Smooth muscle cell (in vitro differentiated cells): ENCODE measurements at regions not wholly inside any gene's neighbourhood (a gene's known extent, or its start where the extent isn't known, plus 50 kb on each side); places are given as distances from the start of the nearest gene placed in this dataset.

Source experiments
- DNase-seq: peaks from one replicate; lab custom pipeline; 2025; ENCODE audit not compliant: unreplicated experiment; lab: John Stamatoyannopoulos, UW
- H2AFZ ChIP-seq: fragments of 200-600 bp; sonication (generic); 2 replicates; pipeline ENCODE4 v1.6.0; 2016; ENCODE audit warnings: antibody characterized with exemption, low read depth, mild to moderate bottlenecking
- H3F3A ChIP-seq: fragments of 200-600 bp; sonication (generic); 2 replicates; pipeline ENCODE4 v1.6.0; 2017; ENCODE audit warnings: antibody characterized with exemption, low read depth
- H3K27ac ChIP-seq: fragments of 200-600 bp; sonication (generic); 2 replicates; pipeline ENCODE4 v1.5.1; 2016; ENCODE audit warnings: low read depth, mild to moderate bottlenecking
- H3K27me3 ChIP-seq: fragments of 200-600 bp; sonication (generic); 2 replicates; pipeline ENCODE4 v1.6.1; 2016; ENCODE audit warnings: low read depth, mild to moderate bottlenecking
- H3K36me3 ChIP-seq: fragments of 200-600 bp; sonication (generic); 2 replicates; pipeline ENCODE4 v1.5.1; 2016; ENCODE audit warnings: low read depth
- H3K4me1 ChIP-seq: fragments of 200-600 bp; sonication (generic); 2 replicates; pipeline ENCODE4 v1.5.1; 2016; ENCODE audit warnings: low read depth
- H3K4me2 ChIP-seq: fragments of 200-600 bp; sonication (generic); 2 replicates; pipeline ENCODE4 v1.6.0; 2016; ENCODE audit warnings: mild to moderate bottlenecking
- H3K4me3 ChIP-seq: fragments of 200-600 bp; sonication (generic); 2 replicates; pipeline ENCODE4 v1.5.1; 2016; ENCODE audit warnings: mild to moderate bottlenecking
- H3K79me2 ChIP-seq: fragments of 200-600 bp; sonication (generic); 2 replicates; pipeline ENCODE4 v1.6.0; 2016; ENCODE audit warnings: low read depth, mild to moderate bottlenecking
- H3K9ac ChIP-seq: fragments of 200-600 bp; sonication (generic); 2 replicates; pipeline ENCODE4 v1.6.0; 2016; ENCODE audit warnings: low read depth
- H3K9me3 ChIP-seq: fragments of 200-600 bp; sonication (generic); replicated peaks from 2 replicates; pipeline ENCODE4 v1.5.1; 2016; ENCODE audit warnings: low read depth
- H4K20me1 ChIP-seq: fragments of 200-600 bp; sonication (generic); 2 replicates; pipeline ENCODE4 v1.6.0; 2016; ENCODE audit warnings: low read depth
- CTCF ChIP-seq: fragments of 200-600 bp; sonication (generic); IDR thresholded peaks from 2 replicates; pipeline ENCODE4 v1.5.1; 2017; ENCODE audit warnings: borderline replicate concordance, mild to moderate bottlenecking, antibody characterized with exemption; ENCODE audit not compliant: insufficient read depth, poor library complexity, severe bottlenecking
- WGBS: methylation state at CpG from one replicate; pipeline ENCODE4 v1.1.7; 2016; ENCODE audit warnings: low lambda C conversion rate; 5-methylcytosine and 5-hydroxymethylcytosine counted together

- no peak for TF ChIP-seq CTCF
- no peaks in the 10 kb centered on the region for H3K9me3 ChIP-seq
- H3K4me1 ChIP-seq: no peaks in the 10 kb centered on the region
- no peak overlapping the region for H3K9ac ChIP-seq
- no peaks in the 10 kb centered on the region for H3K27me3 ChIP-seq
- H3K4me3 ChIP-seq: no peak overlapping the region
- 76% methylated on average over 1 of the region's 1 CpG for WGBS
- H3K79me2 ChIP-seq: no peaks in the 10 kb centered on the region
- no peaks in the 10 kb centered on the region for H3F3A ChIP-seq
- H4K20me1 ChIP-seq: no peaks in the 10 kb centered on the region
- no peak overlapping the region for H3K4me2 ChIP-seq
- DNase-seq: no peak
- no peak overlapping the region for H3K27ac ChIP-seq
- H2AFZ ChIP-seq: no peak overlapping the region
- H3K36me3 ChIP-seq: no peaks in the 10 kb centered on the region
These were observed 139.4 kb upstream of the CNTN1 start for GRCh38 chr12:40552868-40553267.

GRCh38 chr12:40557980-40558379 lies 134.3 kb upstream of the CNTN1 start:
- Histone ChIP-seq H3K9ac (no peak overlapping the region), H3K27me3 (no peaks in the 10 kb centered on the region), H3K4me2 (no peak overlapping the region), H3F3A (no peaks in the 10 kb centered on the region), H3K36me3 (no peaks in the 10 kb centered on the region), H2AFZ (no peak overlapping the region), H3K27ac (no peak overlapping the region), H3K4me3 (no peak overlapping the region), H3K79me2 (no peaks in the 10 kb centered on the region), H3K4me1 (no peaks in the 10 kb centered on the region), H4K20me1 (no peaks in the 10 kb centered on the region), H3K9me3 (no peaks in the 10 kb centered on the region)
- WGBS: 85% methylated on average over 2 of the region's 2 CpGs
- DNase-seq: no peak
- no peak for TF ChIP-seq CTCF

GRCh38 chr12:40559865-40560264 lies 132.4 kb upstream of the CNTN1 start:
- no peak overlapping the region for H3K27ac ChIP-seq
- no peaks in the 10 kb centered on the region for H3K79me2 ChIP-seq
- H3K4me1 ChIP-seq: no peaks in the 10 kb centered on the region
- no peak overlapping the region for H3K9ac ChIP-seq
- no peak overlapping the region for H3K4me2 ChIP-seq
- no peaks in the 10 kb centered on the region for H3K9me3 ChIP-seq
- no peaks in the 10 kb centered on the region for H3F3A ChIP-seq
- no peak overlapping the region for H3K4me3 ChIP-seq
- H3K36me3 ChIP-seq: no peaks in the 10 kb centered on the region
- no peak for TF ChIP-seq CTCF
- H2AFZ ChIP-seq: no peak overlapping the region
- H4K20me1 ChIP-seq: no peaks in the 10 kb centered on the region
- DNase-seq: no peak
- H3K27me3 ChIP-seq: no peaks in the 10 kb centered on the region

GRCh38 chr12:40560848-40561247 lies 131.4 kb upstream of the CNTN1 start:
- 39% methylated on average over 1 of the region's 1 CpG for WGBS
- H3F3A ChIP-seq: no peaks in the 10 kb centered on the region
- no peak overlapping the region for H3K9ac ChIP-seq
- no peak overlapping the region for H3K4me3 ChIP-seq
- DNase-seq: no peak
- H3K27ac ChIP-seq: no peak overlapping the region
- no peaks in the 10 kb centered on the region for H3K79me2 ChIP-seq
- no peak for TF ChIP-seq CTCF
- H3K27me3 ChIP-seq: no peaks in the 10 kb centered on the region
- H2AFZ ChIP-seq: no peak overlapping the region
- no peaks in the 10 kb centered on the region for H3K36me3 ChIP-seq
- no peak overlapping the region for H3K4me2 ChIP-seq
- no peaks in the 10 kb centered on the region for H3K4me1 ChIP-seq
- no peaks in the 10 kb centered on the region for H3K9me3 ChIP-seq
- no peaks in the 10 kb centered on the region for H4K20me1 ChIP-seq
